Esophagus muscularis mucosa (tissue), 3 donors: ENCODE measurements at regions not wholly inside any gene's neighbourhood (a gene's known extent, or its start where the extent isn't known, plus 50 kb on each side); places are given as distances from the start of the nearest gene placed in this dataset.

Source experiments
- EP300 ChIP-seq: sonication (generic); formaldehyde crosslinking; IDR thresholded peaks from one replicate; pipeline ENCODE4 v1.6.1; 2017; ENCODE audit warnings: antibody characterized with exemption
- TF ChIP-seq, protein P1 (sequence below), 3 experiments: fragments of 200-600 bp in 2 of 3; fragments of 450-650 bp in 1 of 3; sonication (generic) in 2 of 3; IDR thresholded peaks; one replicate each; pipeline ENCODE4 v1.5.1; 2017 to 2019; ENCODE audit warnings: antibody characterized with exemption in 3 of 3, mild to moderate bottlenecking in 2 of 3, moderate library complexity in 1 of 3

- TF ChIP-seq, protein P1, sequence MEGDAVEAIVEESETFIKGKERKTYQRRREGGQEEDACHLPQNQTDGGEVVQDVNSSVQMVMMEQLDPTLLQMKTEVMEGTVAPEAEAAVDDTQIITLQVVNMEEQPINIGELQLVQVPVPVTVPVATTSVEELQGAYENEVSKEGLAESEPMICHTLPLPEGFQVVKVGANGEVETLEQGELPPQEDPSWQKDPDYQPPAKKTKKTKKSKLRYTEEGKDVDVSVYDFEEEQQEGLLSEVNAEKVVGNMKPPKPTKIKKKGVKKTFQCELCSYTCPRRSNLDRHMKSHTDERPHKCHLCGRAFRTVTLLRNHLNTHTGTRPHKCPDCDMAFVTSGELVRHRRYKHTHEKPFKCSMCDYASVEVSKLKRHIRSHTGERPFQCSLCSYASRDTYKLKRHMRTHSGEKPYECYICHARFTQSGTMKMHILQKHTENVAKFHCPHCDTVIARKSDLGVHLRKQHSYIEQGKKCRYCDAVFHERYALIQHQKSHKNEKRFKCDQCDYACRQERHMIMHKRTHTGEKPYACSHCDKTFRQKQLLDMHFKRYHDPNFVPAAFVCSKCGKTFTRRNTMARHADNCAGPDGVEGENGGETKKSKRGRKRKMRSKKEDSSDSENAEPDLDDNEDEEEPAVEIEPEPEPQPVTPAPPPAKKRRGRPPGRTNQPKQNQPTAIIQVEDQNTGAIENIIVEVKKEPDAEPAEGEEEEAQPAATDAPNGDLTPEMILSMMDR (IDR thresholded peaks at IDR 0.05), result no peak
- no peak for TF ChIP-seq EP300
Observed at GRCh38 chr2:217609952-217610351, 392.8 kb downstream of the TNS1 start.
